Endothelial cell of umbilical vein (primary cell): ENCODE measurements at regions not wholly inside any gene's neighbourhood (a gene's known extent, or its start where the extent isn't known, plus 50 kb on each side); places are given as distances from the start of the nearest gene placed in this dataset.

Source experiments
- BruUV-seq: library from RNA; stranded (reverse); fragments of 400-500 nt; replicated peaks from 2 replicates; lab custom pipeline; 2021; lab: Mats Ljungman, UMichigan
- CTCF ChIA-PET: fragments of 300-600, 350-600 bp; sonication (Branson Sonifier 250); formaldehyde crosslinking; loops from one replicate; lab custom pipeline; 2021; ENCODE audit warnings: antibody characterized with exemption, inconsistent platforms; lab: Charles Lee
- POLR2A ChIA-PET: fragments of 300-600, 350-600 bp; sonication (Branson Sonifier 250); formaldehyde crosslinking; loops from one replicate; lab custom pipeline; 2021; ENCODE audit warnings: antibody characterized with exemption, inconsistent platforms; lab: Charles Lee
- DNase-seq: peaks from one replicate; pipeline ENCODE4 v3.0.0-alpha.2; 2011; ENCODE audit warnings: low read depth, low spot score
- FAIRE-seq: peaks from 2 replicates; lab custom pipeline; 2011; peaks lifted over from hg19 to GRCh38; lab: Jason Lieb, UNC
- H2AFZ ChIP-seq: 2 replicates; pipeline ENCODE4 v1.6.0; 2012; ENCODE audit warnings: low read depth, low read length, control low read depth, inconsistent platforms
- H3K27ac ChIP-seq: 2 replicates; pipeline ENCODE4 v1.5.1; 2011; ENCODE audit warnings: low read depth, mild to moderate bottlenecking, control low read depth, low read length, moderate library complexity; ENCODE audit not compliant: insufficient read depth
- H3K27me3 ChIP-seq, 2 experiments: 2 replicates each; pipeline versions ENCODE4 v1.6.0 to v1.6.1; 2011; ENCODE audit warnings: low read length in 2 of 2, mixed read lengths in 1 of 2; ENCODE audit not compliant: control insufficient read depth in 2 of 2, insufficient read depth in 2 of 2
- H3K36me3 ChIP-seq, 2 experiments: 2 replicates in 1 of 2; 3 replicates in 1 of 2; pipeline ENCODE4 v1.5.1; 2011; ENCODE audit warnings: low read length in 2 of 2, mild to moderate bottlenecking in 1 of 2, moderate library complexity in 1 of 2; ENCODE audit not compliant: control insufficient read depth in 2 of 2, insufficient read depth in 2 of 2; ENCODE audit errors: extremely low read depth in 1 of 2
- H3K4me1 ChIP-seq: 3 replicates; pipeline ENCODE4 v1.5.1; 2011; ENCODE audit warnings: mild to moderate bottlenecking, low read length; ENCODE audit not compliant: control insufficient read depth, insufficient read depth; ENCODE audit errors: extremely low read depth
- H3K4me2 ChIP-seq: 2 replicates; pipeline ENCODE4 v1.6.1; 2011; ENCODE audit warnings: low read length, control low read depth, mixed read lengths; ENCODE audit not compliant: insufficient read depth
- H3K4me3 ChIP-seq, 3 experiments: fragments of 200-600 bp in 1 of 3; sonication (generic), shearing (Covaris generic) in 1 of 3; replicated peaks in 1 of 3; 2 replicates each; pipeline ENCODE4 v1.5.1; 2011 to 2016; ENCODE audit warnings: control low read depth in 3 of 3, low read length in 3 of 3, mild to moderate bottlenecking in 2 of 3, inconsistent platforms in 1 of 3, low read depth in 1 of 3, moderate library complexity in 1 of 3; ENCODE audit not compliant: insufficient read depth in 1 of 3
- H3K79me2 ChIP-seq: 2 replicates; pipeline ENCODE4 v1.6.0; 2012; ENCODE audit warnings: low read length, inconsistent platforms; ENCODE audit not compliant: control insufficient read depth, insufficient read depth
- H3K9ac ChIP-seq: replicated peaks from 2 replicates; pipeline ENCODE3; 2011; ENCODE audit warnings: low read length, control low read depth; ENCODE audit not compliant: insufficient read depth; ENCODE audit errors: extremely low read depth
- H3K9me1 ChIP-seq: replicated peaks from 3 replicates; pipeline ENCODE4 v1.6.0; 2011; ENCODE audit warnings: mild to moderate bottlenecking, low read length; ENCODE audit not compliant: control insufficient read depth, insufficient read depth; ENCODE audit errors: extremely low read depth
- H3K9me3 ChIP-seq: replicated peaks from 2 replicates; pipeline ENCODE4 v1.5.1; 2012; ENCODE audit warnings: low read length, inconsistent platforms; ENCODE audit not compliant: control insufficient read depth, insufficient read depth
- H4K20me1 ChIP-seq: replicated peaks from 2 replicates; pipeline ENCODE3; 2011; ENCODE audit warnings: mild to moderate bottlenecking, low read length; ENCODE audit not compliant: control insufficient read depth, insufficient read depth; ENCODE audit errors: extremely low read depth
- CTCF ChIP-seq, 2 donors: IDR thresholded peaks; 1 replicate in 1 of 2; 2 replicates in 1 of 2; pipeline ENCODE4 v1.5.1; 2011; ENCODE audit warnings: low read length in 2 of 2, mild to moderate bottlenecking in 2 of 2, moderate library complexity in 2 of 2, control low read depth in 1 of 2, inconsistent platforms in 1 of 2, low read depth in 1 of 2; ENCODE audit not compliant: insufficient read depth in 1 of 2; ENCODE audit errors: extremely low read depth in 1 of 2
- EZH2 ChIP-seq: IDR thresholded peaks from 2 replicates; pipeline ENCODE4 v1.6.1; 2012; ENCODE audit warnings: borderline replicate concordance, low read depth, mild to moderate bottlenecking, moderate library complexity, low read length, inconsistent platforms; ENCODE audit not compliant: severe bottlenecking
- FOS ChIP-seq: IDR thresholded peaks from 2 replicates; pipeline ENCODE4 v1.6.1; 2011; ENCODE audit warnings: mild to moderate bottlenecking, low read length, moderate library complexity, borderline replicate concordance; ENCODE audit not compliant: insufficient read depth
- GATA2 ChIP-seq: IDR thresholded peaks from 2 replicates; pipeline ENCODE4 v1.7.0; 2011; ENCODE audit warnings: low read depth, mild to moderate bottlenecking, moderate library complexity, mixed read lengths, low read length; ENCODE audit not compliant: insufficient read length, insufficient read depth
- JUN ChIP-seq: IDR thresholded peaks from 2 replicates; pipeline ENCODE4 v1.6.1; 2011; ENCODE audit warnings: borderline replicate concordance, low read depth; ENCODE audit not compliant: insufficient read length, insufficient read depth
- MAX ChIP-seq: IDR thresholded peaks from 2 replicates; pipeline ENCODE4 v1.6.1; 2011; ENCODE audit not compliant: insufficient read depth, insufficient read length
- MYC ChIP-seq: IDR thresholded peaks from one replicate; pipeline ENCODE4 v1.6.1; 2011; ENCODE audit warnings: mild to moderate bottlenecking, low read depth, low read length
- POLR2A ChIP-seq: IDR thresholded peaks from 2 replicates; pipeline ENCODE4 v1.6.1; 2012; ENCODE audit warnings: low read depth, mild to moderate bottlenecking, control low read depth, low read length
- POLR2AphosphoS5 ChIP-seq: IDR thresholded peaks from 2 replicates; pipeline ENCODE4 v1.6.1; 2012; ENCODE audit warnings: low read depth, mild to moderate bottlenecking, control low read depth, low read length, moderate library complexity; ENCODE audit not compliant: insufficient read depth
- dilution Hi-C: fragments of 300-500 bp; cut with MboI; formaldehyde crosslinking; loops from one replicate; pipeline ENCODE4 v1.15.0; 2019; ENCODE audit warnings: low sequenced_read_pairs; ENCODE audit not compliant: extremely low pct_ligation_motif_present
- intact Hi-C: fragments of 100-400 bp; cut with micrococcal nuclease; formaldehyde crosslinking; loops from one replicate; pipeline ENCODE4 v1.10.0; 2022

- BruUV-seq = no TSS peak
- Histone ChIP-seq H3K36me3 (no peaks in the 10 kb centered on the region), H3K79me2 (no peaks in the 10 kb centered on the region), H3K9me1 (no peaks in the 10 kb centered on the region), H4K20me1 (no peaks in the 10 kb centered on the region), H3K4me2 (no peak overlapping the region), H3K9me3 (no peaks in the 10 kb centered on the region), H3K4me3 (no peak overlapping the region), H3K9ac (no peak overlapping the region), H2AFZ (no peak overlapping the region), H3K4me1 (no peaks in the 10 kb centered on the region), H3K27me3 (no peaks in the 10 kb centered on the region), H3K27ac (no peak overlapping the region)
- no peak for TF ChIP-seq GATA2
- no peak for TF ChIP-seq FOS
- no peak for TF ChIP-seq JUN
- TF ChIP-seq MYC = no peak
- TF ChIP-seq CTCF (IDR thresholded peaks at IDR 0.05; ENCODE audit: extremely low read depth in 1 of 2, insufficient read depth in 1 of 2, low read depth in 1 of 2, low read length in 2 of 2) = no peak
- no peak for TF ChIP-seq POLR2A
- no peak for TF ChIP-seq MAX
- TF ChIP-seq POLR2AphosphoS5 = no peak
- TF ChIP-seq EZH2 = no peak
- dilution Hi-C loops (no loop called here), intact Hi-C loops (no loop called here)
- DNase-seq (no peak), FAIRE-seq (no peak)
- CTCF ChIA-PET = interaction anchor here (1.3 to 1.6 kb wide), 3 partner anchors 9 to 38 kb away, joined by 3 to 6 read pairs (median 3); no protein-coding TSS in a partner anchor
- POLR2A ChIA-PET = no interaction called here
Measured at GRCh38 chr2:216557820-216558219, 59.2 kb downstream of the RPL37A start.
